CD14-positive monocyte (primary cell): ENCODE measurements at regions not wholly inside any gene's neighbourhood (a gene's known extent, or its start where the extent isn't known, plus 50 kb on each side); places are given as distances from the start of the nearest gene placed in this dataset.

Source experiments
- DNase-seq, 3 donors: peaks; one replicate each; pipeline ENCODE4 v3.0.0-alpha.2; 2011 to 2022
- H2AFZ ChIP-seq: 2 replicates; pipeline ENCODE4 v1.6.0; 2012; ENCODE audit warnings: mild to moderate bottlenecking, low read depth, low read length, inconsistent platforms; ENCODE audit not compliant: insufficient read depth, poor library complexity, severe bottlenecking
- H3K27ac ChIP-seq, 2 donors: 1 replicate in 1 of 2; 2 replicates in 1 of 2; pipeline ENCODE4 v1.5.1; 2012 to 2013; ENCODE audit warnings: low read length in 2 of 2, control low read depth in 1 of 2, inconsistent platforms in 1 of 2, low read depth in 1 of 2, mild to moderate bottlenecking in 1 of 2
- H3K27me3 ChIP-seq, 2 donors: one replicate each; pipeline versions ENCODE4 v1.6.0 to v1.6.1; 2011 to 2013; ENCODE audit warnings: low read length in 2 of 2; ENCODE audit not compliant: control insufficient read depth in 2 of 2, insufficient read depth in 2 of 2
- H3K36me3 ChIP-seq, 2 donors: replicated peaks in 1 of 2; 1 replicate in 1 of 2; 2 replicates in 1 of 2; pipeline versions ENCODE4 v1.5.1 to v1.6.1; 2012 to 2013; ENCODE audit warnings: low read length in 2 of 2, control low read depth in 1 of 2, inconsistent platforms in 1 of 2, mild to moderate bottlenecking in 1 of 2; ENCODE audit not compliant: insufficient read depth in 2 of 2, control insufficient read depth in 1 of 2
- H3K4me1 ChIP-seq, 2 donors: 1 replicate in 1 of 2; 2 replicates in 1 of 2; pipeline versions ENCODE4 v1.5.1 to v1.6.1; 2012 to 2013; ENCODE audit warnings: low read length in 2 of 2, control low read depth in 1 of 2, inconsistent platforms in 1 of 2, mild to moderate bottlenecking in 1 of 2, moderate library complexity in 1 of 2; ENCODE audit not compliant: insufficient read depth in 2 of 2, control insufficient read depth in 1 of 2
- H3K4me2 ChIP-seq: replicated peaks from 2 replicates; pipeline ENCODE3; 2012; ENCODE audit warnings: low read length, moderate library complexity, mild to moderate bottlenecking; ENCODE audit not compliant: poor library complexity, severe bottlenecking; ENCODE audit errors: extremely low read depth
- H3K4me3 ChIP-seq, 3 experiments: fragments of 200-600 bp in 1 of 3; sonication (generic) in 1 of 3; replicated peaks in 1 of 3; 1 replicate in 2 of 3; 2 replicates in 1 of 3; pipeline ENCODE4 v1.5.1; 2011 to 2013; ENCODE audit warnings: low read length in 3 of 3, mild to moderate bottlenecking in 3 of 3, control low read depth in 2 of 3, low read depth in 2 of 3, inconsistent platforms in 1 of 3, moderate library complexity in 1 of 3
- H3K79me2 ChIP-seq: 2 replicates; pipeline ENCODE4 v1.6.0; 2012; ENCODE audit warnings: mild to moderate bottlenecking, control low read depth, inconsistent platforms, low read length, moderate library complexity; ENCODE audit not compliant: insufficient read depth
- H3K9ac ChIP-seq: 2 replicates; pipeline ENCODE4 v1.6.0; 2017; ENCODE audit warnings: low read length, mild to moderate bottlenecking; ENCODE audit not compliant: insufficient read depth, poor library complexity, severe bottlenecking
- H3K9me3 ChIP-seq, 2 donors: replicated peaks in 1 of 2; 1 replicate in 1 of 2; 2 replicates in 1 of 2; pipeline versions ENCODE4 v1.5.1 to v1.6.1; 2012 to 2013; ENCODE audit warnings: low read length in 2 of 2, control low read depth in 1 of 2; ENCODE audit not compliant: control insufficient read depth in 1 of 2, insufficient read depth in 1 of 2
- H4K20me1 ChIP-seq: 2 replicates; pipeline ENCODE4 v1.6.0; 2012; ENCODE audit warnings: mild to moderate bottlenecking, low read length, control low read depth, moderate library complexity; ENCODE audit not compliant: insufficient read depth
- H3K27ac Mint-ChIP-seq, 7 donors: one replicate each; pipeline ENCODE4 v1.8.0; 2020; ENCODE audit warnings: mild to moderate bottlenecking in 7 of 7, mixed read lengths in 7 of 7, moderate library complexity in 6 of 7, inconsistent platforms in 2 of 7
- H3K27me3 Mint-ChIP-seq, 3 donors: one replicate each; pipeline ENCODE4 v1.8.0; 2021 to 2022; ENCODE audit warnings: low read depth in 3 of 3, mild to moderate bottlenecking in 3 of 3, mixed read lengths in 3 of 3, moderate library complexity in 3 of 3, inconsistent platforms in 1 of 3
- H3K36me3 Mint-ChIP-seq, 2 donors: one replicate each; pipeline ENCODE4 v1.8.0; 2020; ENCODE audit warnings: mixed read lengths in 2 of 2, inconsistent platforms in 1 of 2, mild to moderate bottlenecking in 1 of 2
- H3K4me1 Mint-ChIP-seq: one replicate; pipeline ENCODE4 v1.8.0; 2020; ENCODE audit warnings: mild to moderate bottlenecking, mixed read lengths
- H3K4me3 Mint-ChIP-seq, 2 donors: one replicate each; pipeline ENCODE4 v1.8.0; 2020; ENCODE audit warnings: mild to moderate bottlenecking in 2 of 2, mixed read lengths in 2 of 2, moderate library complexity in 1 of 2
- H3K9me3 Mint-ChIP-seq, 7 donors: one replicate each; pipeline ENCODE4 v1.8.0; 2020 to 2022; ENCODE audit warnings: mixed read lengths in 7 of 7, mild to moderate bottlenecking in 6 of 7, moderate library complexity in 6 of 7, inconsistent platforms in 2 of 7
- CTCF ChIP-seq: fragments of 200-600 bp; IDR thresholded peaks from one replicate; pipeline ENCODE4 v1.8.0; 2022; ENCODE audit warnings: antibody characterized with exemption, mild to moderate bottlenecking
- WGBS: methylation state at CpG from one replicate; pipeline ENCODE4 v1.1.5; 2013; ENCODE audit warnings: missing lambda C conversion rate; ENCODE audit not compliant: insufficient coverage; 5-methylcytosine and 5-hydroxymethylcytosine counted together
- intact Hi-C, 2 donors: fragments of 100-400 bp; cut with micrococcal nuclease; formaldehyde crosslinking; loops; one replicate each; pipeline versions ENCODE4 v1.15.0 to v1.15.1; 2023

GRCh38 chr16:55155815-55156214 is 168.2 kb upstream of the IRX6 start:
- Mint-ChIP-seq H3K9me3 (peaks cover 0 to 15% (median 4%) of the 10 kb centered on the region in 7 donors), H3K27ac (no peak overlapping the region), H3K4me3 (no peak overlapping the region), H3K36me3 (no peaks in the 10 kb centered on the region), H3K27me3 (peaks cover 0 to 3% (median 3%) of the 10 kb centered on the region in 3 donors), H3K4me1 (no peaks in the 10 kb centered on the region)
- no peak for DNase-seq
- H4K20me1 ChIP-seq: no peaks in the 10 kb centered on the region
- no peak overlapping the region for H3K4me3 ChIP-seq
- no peaks in the 10 kb centered on the region for H3K4me1 ChIP-seq
- TF ChIP-seq CTCF: no peak
- no peaks in the 10 kb centered on the region for H3K36me3 ChIP-seq
- no peak overlapping the region for H3K4me2 ChIP-seq
- H3K79me2 ChIP-seq: no peaks in the 10 kb centered on the region
- no peak overlapping the region for H3K9ac ChIP-seq
- H2AFZ ChIP-seq: no peak overlapping the region
- no peak overlapping the region for H3K27ac ChIP-seq
- no peaks in the 10 kb centered on the region for H3K9me3 ChIP-seq
- WGBS: 98% methylated on average over 5 of the region's 9 CpGs
- H3K27me3 ChIP-seq: no peaks in the 10 kb centered on the region
- intact Hi-C loops: no loop called here

DNA sequence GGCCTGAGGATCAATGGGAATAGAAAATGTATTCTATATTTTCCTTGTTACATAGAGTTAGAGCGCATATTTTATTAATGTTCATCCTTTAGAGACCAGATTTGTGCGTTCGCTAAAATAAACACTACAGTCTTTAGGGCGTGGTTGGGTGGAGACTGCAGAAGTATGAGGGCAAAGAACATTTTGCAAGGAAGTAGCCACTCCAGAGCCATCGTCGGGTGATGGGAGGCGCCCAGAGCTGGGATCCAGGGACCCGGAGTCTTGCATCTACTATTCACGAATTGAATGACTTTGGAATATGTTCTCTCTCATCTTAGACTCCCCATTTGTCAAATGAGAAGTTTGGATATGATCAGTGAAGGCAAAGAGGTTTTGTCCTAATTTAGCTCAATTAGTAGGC is 154.2 kb upstream of the IRX6 start:
- TF ChIP-seq CTCF: no peak
- Histone ChIP-seq H3K9ac (no peak overlapping the region), H3K36me3 (no peaks in the 10 kb centered on the region), H3K27ac (no peak overlapping the region), H3K27me3 (no peaks in the 10 kb centered on the region), H3K4me2 (no peak overlapping the region), H3K9me3 (no peaks in the 10 kb centered on the region), H2AFZ (no peak overlapping the region), H3K4me3 (no peak overlapping the region), H4K20me1 (no peaks in the 10 kb centered on the region), H3K79me2 (no peaks in the 10 kb centered on the region), H3K4me1 (no peaks in the 10 kb centered on the region)
- DNase-seq: no peak
- no peaks in the 10 kb centered on the region for H3K4me1 Mint-ChIP-seq
- H3K36me3 Mint-ChIP-seq: no peaks in the 10 kb centered on the region
- no peak overlapping the region for H3K4me3 Mint-ChIP-seq
- H3K9me3 Mint-ChIP-seq: peaks cover 0 to 2% (median 0%) of the 10 kb centered on the region in 7 donors
- intact Hi-C loops: no loop called here
- 96% methylated on average over 7 of the region's 9 CpGs for WGBS
- no peak overlapping the region for H3K27ac Mint-ChIP-seq
- peaks cover 0 to 2% (median 2%) of the 10 kb centered on the region in 3 donors for H3K27me3 Mint-ChIP-seq
